Renal pelvis (tissue), 1 donor: ENCODE measurements at regions not wholly inside any gene's neighbourhood (a gene's known extent, or its start where the extent isn't known, plus 50 kb on each side); places are given as distances from the start of the nearest gene placed in this dataset.

Experiments used
- DNase-seq: peaks from one replicate; pipeline ENCODE4 v3.0.0-alpha.2; 2013

DNA sequence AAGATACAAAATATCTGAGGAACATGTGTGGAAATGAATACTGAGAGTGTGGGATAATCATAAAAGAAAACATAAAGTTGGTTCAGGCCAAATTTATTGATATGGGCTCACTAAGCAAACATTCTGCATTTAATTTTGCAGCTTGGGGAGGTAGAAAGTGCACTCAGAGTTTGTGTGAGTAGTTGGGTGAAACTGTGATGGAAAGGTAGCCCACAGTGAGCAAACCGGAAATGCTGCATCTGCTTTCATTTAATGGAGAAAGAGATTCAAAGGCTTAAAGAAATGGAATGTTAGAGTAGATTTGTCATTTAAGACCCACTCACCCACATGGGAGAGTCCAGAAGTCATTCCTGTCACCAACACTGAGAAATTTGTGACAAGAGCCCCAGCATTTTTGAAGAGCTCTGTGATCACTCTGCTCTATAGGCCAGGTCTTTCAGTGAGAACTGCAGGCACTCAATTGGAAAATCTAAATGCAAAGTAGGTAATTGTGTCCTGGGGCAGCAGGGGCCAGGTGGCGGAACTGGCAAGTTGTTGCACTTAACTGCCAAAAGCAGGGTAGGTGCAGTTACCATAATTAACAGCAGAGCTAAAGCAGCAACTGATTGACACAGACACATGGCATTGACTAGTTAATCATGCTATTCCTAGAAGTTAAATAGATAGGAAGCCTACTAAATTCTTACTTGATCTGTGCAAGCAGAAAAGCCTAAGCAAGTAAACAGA, 1228.3 kb upstream of the PCDH20 start:
- DNase-seq = peak; percentile 4

DNA sequence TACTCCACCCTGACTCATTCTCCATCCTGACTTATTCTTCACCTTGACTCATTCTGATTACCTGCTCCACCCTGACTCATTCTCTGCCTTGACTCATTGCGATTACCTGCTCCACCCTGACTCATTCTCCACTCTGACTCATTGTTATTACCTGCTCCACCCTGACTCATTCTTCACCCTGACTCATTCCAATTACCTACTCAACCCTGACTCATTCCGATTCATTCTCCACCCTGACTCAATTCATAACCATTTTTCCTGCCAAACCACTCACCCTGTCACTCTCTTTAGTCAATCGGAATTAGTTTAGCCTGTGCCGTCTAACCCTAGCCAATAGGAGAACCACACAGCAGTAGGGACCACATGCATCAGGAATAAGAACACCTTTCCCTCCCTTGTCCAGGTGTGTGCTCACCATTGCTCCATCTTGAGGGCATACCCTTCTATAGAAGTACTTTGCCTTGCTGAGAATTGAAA, 1227.4 kb upstream of the PCDH20 start:
- DNase-seq = no peak

GRCh38 chr13:62635161-62635560, 1219.5 kb upstream of the PCDH20 start:
- no peak for DNase-seq

DNA sequence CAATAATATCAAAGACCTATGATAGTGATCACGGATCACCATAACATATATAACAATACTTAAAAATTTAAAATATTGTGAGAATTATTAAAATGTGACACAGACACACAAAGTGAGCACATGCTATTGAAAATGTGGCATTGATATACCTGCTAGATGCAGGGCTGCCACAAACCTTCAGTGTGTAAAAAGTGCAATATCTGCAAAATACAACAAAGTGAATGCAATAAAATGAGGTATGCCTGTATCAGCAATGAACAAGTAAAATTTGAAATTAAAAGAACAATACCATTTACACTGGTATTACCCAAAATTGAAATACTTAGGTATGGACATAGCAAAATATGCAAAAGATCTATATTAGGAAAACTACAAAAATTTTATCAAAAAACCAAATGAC, 1217.8 kb upstream of the PCDH20 start:
- no peak for DNase-seq

DNA sequence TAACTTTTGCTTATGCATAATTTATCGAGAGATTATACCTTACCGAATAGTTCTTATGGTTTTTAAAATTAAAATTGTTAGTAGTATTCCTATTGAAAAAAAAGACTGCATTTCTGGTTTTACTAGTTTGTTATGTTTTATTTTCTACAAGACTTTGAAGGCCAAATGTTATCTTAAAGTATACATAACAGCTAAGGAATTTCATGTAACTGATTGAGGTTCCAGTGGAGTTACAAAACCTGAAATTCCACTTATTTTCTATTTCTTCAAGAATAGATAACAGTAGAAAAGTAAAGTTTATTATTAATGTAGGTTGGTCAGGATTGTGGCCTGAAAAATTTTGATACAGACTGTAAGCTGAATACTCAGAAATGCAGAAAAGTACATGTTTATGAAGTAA, 1216.0 kb upstream of the PCDH20 start:
- DNase-seq = no peak

- no peak for DNase-seq
Measured at GRCh38 chr13:62631124-62631523, 1215.5 kb upstream of the PCDH20 start.

DNA sequence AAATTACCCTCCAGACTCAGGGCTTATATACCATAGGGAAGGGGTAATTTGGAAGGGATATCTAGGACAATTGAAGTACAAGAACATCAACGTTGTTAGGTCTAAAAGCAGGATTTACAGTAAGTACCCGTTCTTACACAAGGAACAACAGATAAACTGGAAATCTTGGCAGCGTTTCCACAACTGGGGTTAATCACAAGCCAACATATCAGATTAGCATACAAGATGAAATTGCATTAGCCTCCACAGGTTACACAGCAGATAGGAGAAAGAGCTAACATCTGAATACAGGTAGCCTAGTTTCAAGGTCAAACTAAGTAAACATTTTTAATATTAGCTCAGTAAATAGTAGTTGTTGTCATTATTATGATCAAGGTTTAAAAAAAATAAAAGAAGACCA, 1214.0 kb upstream of the PCDH20 start:
- no peak for DNase-seq

GRCh38 chr13:62627226-62627625, 1211.6 kb upstream of the PCDH20 start:
- DNase-seq = no peak

- no peak for DNase-seq
Measured at GRCh38 chr13:62626771-62627170, 1211.1 kb upstream of the PCDH20 start.

DNA sequence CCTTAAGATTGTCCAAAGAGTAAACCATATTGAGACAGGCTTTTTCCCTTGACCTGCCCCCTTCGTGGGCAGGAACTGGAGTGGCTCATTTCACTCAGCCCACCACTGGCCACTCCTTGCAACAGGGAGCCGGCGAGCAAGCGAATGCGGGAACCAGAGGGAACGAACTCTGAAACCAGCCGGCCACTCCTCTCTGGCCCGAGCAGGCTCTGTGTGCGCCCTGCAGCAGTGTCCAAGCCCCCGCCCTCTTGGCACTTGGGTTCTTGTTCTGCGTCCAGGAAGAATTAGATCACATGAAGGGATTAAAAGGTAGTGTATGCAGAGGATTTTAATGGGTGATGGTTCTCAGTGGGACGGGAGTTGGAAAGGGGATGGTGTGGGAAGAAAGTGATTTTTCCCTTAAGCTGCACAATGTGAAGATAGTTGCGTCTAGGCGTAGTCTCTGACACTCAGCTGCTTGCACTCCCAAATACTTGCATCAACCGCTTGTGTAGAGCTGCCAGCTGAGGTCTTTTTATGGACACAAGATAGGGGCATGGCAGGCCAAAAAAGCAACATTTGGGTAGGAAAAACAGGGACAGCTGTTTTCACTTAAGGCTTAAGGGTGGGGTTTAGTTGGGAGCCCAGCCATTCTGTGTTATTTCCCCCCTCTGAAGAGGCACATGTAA, 1209.7 kb upstream of the PCDH20 start:
- DNase-seq = no peak

DNA sequence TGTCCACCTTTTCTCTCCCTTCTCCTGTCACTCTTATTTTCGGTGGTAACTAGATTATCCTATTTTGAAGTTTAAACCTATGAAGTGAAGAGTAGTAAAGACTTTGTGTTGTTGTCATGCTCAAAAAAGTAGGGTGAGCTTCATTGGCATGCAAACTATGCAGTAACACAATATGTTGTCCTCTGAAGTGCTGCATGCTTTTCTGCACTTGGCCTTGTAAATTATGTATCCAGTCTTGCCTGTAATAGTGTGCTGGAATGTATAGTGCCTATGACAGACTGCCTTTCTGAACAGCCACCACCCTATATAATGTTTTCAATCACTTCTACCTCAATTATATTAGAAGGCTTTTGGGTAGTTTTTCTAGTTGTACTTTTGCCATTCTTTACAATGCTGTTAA, 1198.2 kb upstream of the PCDH20 start:
- no peak for DNase-seq

DNA sequence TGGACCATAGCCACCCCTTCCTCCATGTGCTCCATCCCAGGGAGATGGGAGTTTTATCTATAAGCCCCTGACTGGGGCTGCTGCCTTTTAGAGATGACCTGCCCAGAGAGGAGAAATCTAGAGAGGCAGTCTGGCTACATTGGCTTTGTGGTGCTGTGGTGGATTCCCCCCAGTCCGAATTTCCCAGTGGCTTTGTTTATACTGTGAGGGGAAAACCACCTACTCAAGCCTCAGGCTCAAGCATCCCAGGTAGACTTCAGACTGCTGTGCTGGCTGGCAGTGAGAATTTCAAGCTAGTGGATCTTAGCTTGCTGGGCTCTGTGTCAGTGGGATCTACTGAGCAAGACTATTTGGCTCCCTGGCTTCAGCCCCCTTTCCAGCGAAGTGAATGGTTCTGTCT, 1195.7 kb upstream of the PCDH20 start:
- no peak for DNase-seq

GRCh38 chr13:62598708-62599107, 1183.1 kb upstream of the PCDH20 start:
- DNase-seq = no peak

GRCh38 chr13:62595976-62596375, 1180.3 kb upstream of the PCDH20 start:
- no peak for DNase-seq

DNA sequence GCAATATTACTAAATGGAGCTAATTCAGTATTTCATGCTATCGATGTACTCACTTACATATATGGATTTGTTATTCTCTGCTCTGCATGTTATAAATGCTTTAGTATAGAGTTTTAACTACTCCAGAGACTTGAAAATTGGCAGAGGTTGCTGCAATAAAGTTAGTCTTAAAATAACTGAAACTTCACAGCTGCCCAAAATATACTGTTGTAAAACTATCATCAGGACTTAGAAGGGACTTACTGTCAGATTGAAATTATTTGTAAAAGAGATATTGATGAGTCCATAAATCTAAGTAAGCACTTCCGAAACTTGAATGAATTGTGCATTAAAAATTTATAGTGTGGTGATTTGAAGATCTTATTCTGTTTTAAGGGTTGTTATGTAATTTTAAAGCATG, 1178.2 kb upstream of the PCDH20 start:
- peak; percentile 31 for DNase-seq

DNA sequence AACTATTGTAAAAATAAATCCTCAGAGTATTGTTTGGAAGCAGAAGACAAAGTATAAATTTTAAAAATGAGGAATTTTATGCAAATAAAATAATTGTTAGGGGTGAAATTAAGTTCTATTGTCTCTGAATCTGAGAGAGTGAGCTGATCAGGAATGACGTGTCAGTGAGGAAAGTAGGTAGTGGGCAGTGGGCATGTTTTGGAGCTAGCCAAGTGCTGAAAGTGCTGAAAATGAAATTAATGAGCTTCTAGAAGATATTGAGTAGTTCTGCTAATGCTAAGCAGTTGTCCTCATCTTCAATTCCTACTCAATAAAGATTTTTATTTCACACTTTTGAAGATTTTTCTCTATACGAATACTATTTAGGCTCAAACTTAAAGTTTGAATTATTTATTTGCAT, 1167.8 kb upstream of the PCDH20 start:
- DNase-seq = no peak

GRCh38 chr13:62578402-62578801, 1162.8 kb upstream of the PCDH20 start:
- DNase-seq = no peak

DNA sequence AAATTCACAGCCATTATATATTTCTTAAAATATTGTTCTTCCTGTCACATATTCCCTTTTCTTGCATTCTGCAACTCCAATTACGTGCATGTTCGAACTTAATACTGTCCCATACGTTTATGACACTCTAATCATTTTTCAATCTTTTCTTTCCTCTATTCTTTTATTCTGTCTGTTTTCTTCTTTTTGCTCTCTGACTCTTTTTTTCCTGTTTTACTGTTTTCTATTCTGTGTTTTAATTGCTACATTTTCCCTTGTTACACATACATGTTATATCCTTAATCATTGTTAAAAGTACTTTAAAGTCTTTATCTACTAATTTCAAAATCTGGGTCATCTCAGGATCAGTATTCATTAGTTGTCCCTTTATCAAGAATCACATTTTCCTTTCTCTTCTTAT, 1149.1 kb upstream of the PCDH20 start:
- DNase-seq = no peak

DNA sequence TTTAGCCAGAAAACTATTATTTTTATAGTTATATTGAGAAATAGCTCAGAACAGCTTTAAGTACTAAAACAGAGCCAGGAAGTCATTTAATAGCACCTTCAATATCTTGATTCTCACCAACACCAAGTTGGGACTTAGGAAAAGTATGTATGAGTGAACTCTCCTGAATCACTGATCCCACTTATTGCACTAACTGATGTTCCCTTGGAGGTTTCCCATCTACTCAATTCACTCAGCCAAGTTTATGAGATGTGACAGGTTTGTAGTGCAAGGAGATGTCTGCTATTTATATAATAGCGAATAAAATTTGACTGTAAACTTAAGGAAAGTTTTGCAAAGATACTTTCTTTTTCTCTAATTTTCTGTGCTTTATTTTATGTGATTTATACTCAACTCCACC, 1147.6 kb upstream of the PCDH20 start:
- no peak for DNase-seq

DNA sequence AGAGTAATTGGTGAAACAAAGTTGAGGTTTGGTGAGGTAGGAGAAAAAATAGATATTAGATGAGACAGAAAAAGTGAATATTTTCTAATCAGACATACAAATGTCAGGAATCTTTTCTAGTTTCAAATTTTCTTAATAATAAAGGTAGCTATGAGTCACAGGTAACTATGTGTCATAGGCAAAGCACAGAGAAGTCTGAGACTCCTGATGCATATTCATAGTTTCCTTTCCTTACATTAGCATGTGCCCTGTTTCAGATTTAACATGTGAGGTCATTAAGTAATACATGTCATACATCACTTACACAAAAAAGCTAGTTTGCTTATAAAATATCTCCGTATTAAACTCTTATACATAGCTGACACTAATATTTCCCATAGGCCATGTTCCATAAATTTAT, 1141.3 kb upstream of the PCDH20 start:
- no peak for DNase-seq

- DNase-seq = no peak
Measured at GRCh38 chr13:62551588-62551987, 1135.9 kb upstream of the PCDH20 start.

DNA sequence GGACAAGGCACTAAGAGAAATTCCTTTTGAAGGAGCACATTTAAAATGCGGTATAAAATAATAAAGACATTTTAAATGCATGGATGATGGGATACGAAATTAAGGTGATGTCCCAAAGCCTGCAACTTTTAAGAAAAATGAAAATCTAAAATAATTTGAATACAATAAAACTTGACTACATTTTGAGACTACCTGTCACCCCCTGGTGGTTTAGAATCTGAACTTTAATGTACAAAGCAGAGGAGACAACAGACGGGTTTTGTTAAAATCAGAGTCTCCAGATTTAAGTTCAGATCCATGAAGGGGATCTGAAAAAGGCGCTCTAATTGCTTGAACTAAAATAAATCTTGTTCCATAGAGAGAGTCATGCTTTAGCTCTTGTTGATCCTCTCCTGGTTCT, 1129.3 kb upstream of the PCDH20 start:
- DNase-seq = no peak

GRCh38 chr13:62537593-62537992, 1121.9 kb upstream of the PCDH20 start:
- no peak for DNase-seq

- no peak for DNase-seq
Measured at GRCh38 chr13:62525652-62526051, 1110.0 kb upstream of the PCDH20 start.
